Kidney (tissue), 13 donors: ENCODE measurements at regions not wholly inside any gene's neighbourhood (a gene's known extent, or its start where the extent isn't known, plus 50 kb on each side); places are given as distances from the start of the nearest gene placed in this dataset.

Experiments used
- DNase-seq, 5 donors: peaks; one replicate each; pipeline ENCODE4 v3.0.0-alpha.2; 2013 to 2020
- FAIRE-seq: peaks from 2 replicates; lab custom pipeline; 2012; peaks lifted over from hg19 to GRCh38; lab: Jason Lieb, UNC
- H3K27ac ChIP-seq, 2 donors: one replicate each; pipeline ENCODE4 v1.7.0; 2013; ENCODE audit warnings: low read depth in 2 of 2, low read length in 2 of 2, inconsistent platforms in 1 of 2
- H3K27me3 ChIP-seq: one replicate; pipeline ENCODE4 v1.7.1; 2013; ENCODE audit warnings: low read length, inconsistent platforms; ENCODE audit not compliant: control insufficient read depth, insufficient read depth
- H3K36me3 ChIP-seq, 3 donors: one replicate each; pipeline versions ENCODE4 v1.7.0 to v1.7.1; 2013; ENCODE audit warnings: low read length in 3 of 3, control low read depth in 1 of 3, inconsistent platforms in 1 of 3; ENCODE audit not compliant: insufficient read depth in 3 of 3, control insufficient read depth in 2 of 3
- H3K4me1 ChIP-seq, 3 donors: one replicate each; pipeline versions ENCODE4 v1.7.0 to v1.7.1; 2013; ENCODE audit warnings: low read length in 3 of 3, inconsistent platforms in 1 of 3, low read depth in 1 of 3; ENCODE audit not compliant: control insufficient read depth in 2 of 3, insufficient read depth in 2 of 3
- H3K4me3 ChIP-seq, 3 donors: one replicate each; pipeline versions ENCODE4 v1.7.0 to v1.8.1; 2013; ENCODE audit warnings: low read length in 3 of 3, control low read depth in 1 of 3, inconsistent platforms in 1 of 3
- H3K9ac ChIP-seq, 3 donors: one replicate each; pipeline versions ENCODE4 v1.7.0 to v1.7.1; 2013; ENCODE audit warnings: low read length in 3 of 3, control low read depth in 1 of 3, inconsistent platforms in 1 of 3
- H3K9me3 ChIP-seq, 3 donors: one replicate each; pipeline versions ENCODE4 v1.7.0 to v1.7.1; 2013; ENCODE audit warnings: low read length in 3 of 3, control low read depth in 1 of 3, inconsistent platforms in 1 of 3; ENCODE audit not compliant: control insufficient read depth in 2 of 3, insufficient read depth in 1 of 3
- intact Hi-C: fragments of 100-400 bp; cut with DNase I; formaldehyde crosslinking; loops from one replicate; pipeline ENCODE4 v1.11.1; 2022
- TF ChIP-seq, protein P1 (sequence below): IDR thresholded peaks from 3 replicates; pipeline ENCODE4 v1.5.1; 2012; ENCODE audit warnings: mild to moderate bottlenecking, moderate library complexity, borderline replicate concordance; ENCODE audit not compliant: insufficient read depth; ENCODE audit errors: extremely low read depth
- donor health status: control.
- donor health status: control.
- donor health status: control.
- donor health status: control.
- donor health status: control.
- donor health status: DM: yes; HTN: yes; CAD: no.
- donor health status: Normal renal cell carcinoma (clear cell type).

DNA sequence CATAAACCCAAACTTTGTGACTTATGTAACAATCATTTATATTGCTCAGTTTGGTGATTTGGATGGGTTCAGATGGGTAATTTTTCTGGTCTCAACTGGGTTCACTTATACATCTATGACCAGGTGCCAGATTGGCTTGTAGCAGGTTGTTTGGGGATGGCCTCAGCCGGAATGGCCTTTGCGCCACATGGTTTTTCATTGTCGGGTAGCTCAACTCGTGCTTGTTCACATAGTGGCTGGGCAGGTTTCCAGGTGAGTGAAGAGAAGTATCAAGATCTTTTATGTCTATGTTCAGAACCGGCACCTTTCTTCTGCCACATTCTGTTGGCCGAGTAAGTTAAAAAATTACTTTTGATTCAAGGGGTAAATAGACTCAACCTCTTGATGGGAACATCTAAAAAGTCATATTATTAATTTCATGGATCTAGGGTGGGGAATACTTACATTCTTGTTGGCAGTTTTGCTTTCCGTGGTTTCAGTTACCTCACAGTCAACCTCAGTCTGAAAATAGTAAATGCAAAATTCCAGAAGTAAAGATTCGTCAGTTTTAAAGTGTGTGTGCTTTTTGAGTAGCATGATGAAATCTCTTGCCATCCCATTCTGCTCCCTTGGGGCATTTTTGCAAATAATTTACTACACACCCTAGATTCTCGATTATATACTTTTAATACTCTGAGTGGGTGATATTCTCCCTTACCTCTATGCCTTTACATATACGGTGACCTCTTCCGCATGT lies 745.7 kb upstream of the CCDC54 start:
- no peaks in the 10 kb centered on the region for H3K27me3 ChIP-seq
- DNase-seq (no peak), FAIRE-seq (no peak)
- H3K27ac ChIP-seq: no peak overlapping the region
- no peak overlapping the region for H3K4me3 ChIP-seq
- no peak overlapping the region for H3K9ac ChIP-seq
- intact Hi-C loops: no loop called here
- TF ChIP-seq, protein P1, sequence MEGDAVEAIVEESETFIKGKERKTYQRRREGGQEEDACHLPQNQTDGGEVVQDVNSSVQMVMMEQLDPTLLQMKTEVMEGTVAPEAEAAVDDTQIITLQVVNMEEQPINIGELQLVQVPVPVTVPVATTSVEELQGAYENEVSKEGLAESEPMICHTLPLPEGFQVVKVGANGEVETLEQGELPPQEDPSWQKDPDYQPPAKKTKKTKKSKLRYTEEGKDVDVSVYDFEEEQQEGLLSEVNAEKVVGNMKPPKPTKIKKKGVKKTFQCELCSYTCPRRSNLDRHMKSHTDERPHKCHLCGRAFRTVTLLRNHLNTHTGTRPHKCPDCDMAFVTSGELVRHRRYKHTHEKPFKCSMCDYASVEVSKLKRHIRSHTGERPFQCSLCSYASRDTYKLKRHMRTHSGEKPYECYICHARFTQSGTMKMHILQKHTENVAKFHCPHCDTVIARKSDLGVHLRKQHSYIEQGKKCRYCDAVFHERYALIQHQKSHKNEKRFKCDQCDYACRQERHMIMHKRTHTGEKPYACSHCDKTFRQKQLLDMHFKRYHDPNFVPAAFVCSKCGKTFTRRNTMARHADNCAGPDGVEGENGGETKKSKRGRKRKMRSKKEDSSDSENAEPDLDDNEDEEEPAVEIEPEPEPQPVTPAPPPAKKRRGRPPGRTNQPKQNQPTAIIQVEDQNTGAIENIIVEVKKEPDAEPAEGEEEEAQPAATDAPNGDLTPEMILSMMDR: no peak
- H3K9me3 ChIP-seq: no peaks in the 10 kb centered on the region
- H3K4me1 ChIP-seq: no peaks in the 10 kb centered on the region
- no peaks in the 10 kb centered on the region for H3K36me3 ChIP-seq

DNA sequence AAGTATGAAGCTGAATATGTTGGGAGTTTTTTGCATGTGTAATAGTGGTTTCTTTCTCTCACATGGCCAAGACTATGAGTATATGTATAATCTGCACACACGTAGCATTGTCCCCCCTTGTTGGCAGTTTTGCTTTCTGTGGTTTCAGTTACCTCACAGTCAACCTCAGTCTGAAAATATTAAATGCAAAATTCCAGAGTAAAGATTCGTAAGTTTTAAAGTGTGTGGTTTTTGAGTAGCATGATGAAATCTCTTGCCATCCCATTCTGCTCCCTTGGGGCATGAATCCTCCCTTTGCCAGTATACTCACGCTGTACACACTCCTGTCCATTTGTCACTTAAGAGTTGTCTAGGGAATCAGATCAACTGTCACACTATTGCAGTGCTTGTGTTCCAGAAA lies 742.0 kb upstream of the CCDC54 start:
- FAIRE-seq (no peak), DNase-seq (no peak)
- no peaks in the 10 kb centered on the region for H3K27me3 ChIP-seq
- H3K9me3 ChIP-seq: no peaks in the 10 kb centered on the region
- H3K4me3 ChIP-seq: no peak overlapping the region
- no peak overlapping the region for H3K27ac ChIP-seq
- no peaks in the 10 kb centered on the region for H3K4me1 ChIP-seq
- no peak overlapping the region for H3K9ac ChIP-seq
- TF ChIP-seq, protein P1: no peak
- intact Hi-C loops: no loop called here
- no peaks in the 10 kb centered on the region for H3K36me3 ChIP-seq

DNA sequence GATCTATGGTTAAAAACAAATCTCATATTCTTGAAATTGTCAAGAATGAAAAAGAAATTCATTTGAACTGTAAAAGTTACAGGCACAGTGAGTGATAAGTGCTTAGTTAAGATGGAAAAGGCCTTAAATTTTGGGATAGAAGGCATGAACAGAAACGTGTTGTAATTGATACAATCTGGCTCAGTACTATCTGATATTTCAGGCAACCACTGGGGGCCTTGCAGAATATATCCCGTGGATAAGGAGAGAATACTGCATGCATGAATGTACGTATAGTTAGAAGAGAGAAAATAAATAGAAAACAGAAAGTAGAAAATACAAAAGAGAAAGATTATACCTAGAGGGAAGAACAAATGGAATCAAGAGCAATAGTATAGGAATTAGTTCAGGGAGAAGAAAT lies 741.4 kb upstream of the CCDC54 start:
- Histone ChIP-seq H3K4me1 (no peaks in the 10 kb centered on the region), H3K9me3 (no peaks in the 10 kb centered on the region), H3K27ac (no peak overlapping the region), H3K36me3 (no peaks in the 10 kb centered on the region), H3K27me3 (no peaks in the 10 kb centered on the region), H3K4me3 (no peak overlapping the region), H3K9ac (no peak overlapping the region)
- intact Hi-C loops: no loop called here
- DNase-seq (no peak), FAIRE-seq (no peak)
- TF ChIP-seq, protein P1: no peak

DNA sequence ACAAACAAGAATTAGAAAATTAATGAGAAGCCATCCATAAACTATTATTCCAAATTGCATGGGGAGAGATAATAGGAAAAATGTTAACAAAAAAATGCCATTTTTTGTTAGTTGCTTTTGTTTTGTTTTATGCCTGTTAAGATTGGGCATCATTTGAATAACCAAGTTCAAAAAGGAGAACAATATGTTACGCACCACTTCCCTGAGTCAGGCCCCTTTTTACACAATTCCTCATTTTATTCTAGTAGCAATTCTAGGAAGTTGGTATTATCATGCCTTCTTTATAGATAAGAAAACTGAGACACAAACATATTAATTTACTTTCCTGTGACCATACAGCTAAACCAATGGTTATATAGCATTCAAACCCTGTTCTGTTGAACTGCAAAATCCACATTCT lies 736.9 kb upstream of the CCDC54 start:
- H3K4me1 ChIP-seq: no peaks in the 10 kb centered on the region
- no peak for FAIRE-seq
- intact Hi-C loops: no loop called here

More for the DNA sequence above, 736.9 kb upstream of the CCDC54 start:
- Histone ChIP-seq H3K27ac (no peak overlapping the region), H3K9ac (no peak overlapping the region), H3K4me3 (no peak overlapping the region), H3K9me3 (no peaks in the 10 kb centered on the region), H3K27me3 (no peaks in the 10 kb centered on the region), H3K36me3 (no peaks in the 10 kb centered on the region)
- TF ChIP-seq, protein P1: no peak
- DNase-seq: no peak
